Spleen (tissue), 7 donors: ENCODE measurements at regions not wholly inside any gene's neighbourhood (a gene's known extent, or its start where the extent isn't known, plus 50 kb on each side); places are given as distances from the start of the nearest gene placed in this dataset.

ENCODE experiments used
- CTCF ChIP-seq, 11 experiments: fragments of 200-600 bp in 7 of 11; fragments of 450-650 bp in 4 of 11; sonication (generic) in 4 of 11; IDR thresholded peaks in 8 of 11; conservative IDR thresholded peaks in 3 of 11; 1 replicate in 7 of 11; 2 replicates in 4 of 11; pipeline versions ENCODE4 v1.4.0 to v1.8.0; 2016 to 2021; ENCODE audit warnings: antibody characterized with exemption in 11 of 11, inconsistent platforms in 4 of 11, mild to moderate bottlenecking in 1 of 11
- POLR2A ChIP-seq, 3 donors: fragments of 450-650 bp; IDR thresholded peaks; one replicate each; pipeline ENCODE4 v1.5.1; 2017; ENCODE audit warnings: antibody characterized with exemption in 3 of 3, mild to moderate bottlenecking in 1 of 3
- donor health status: DM: no; HTN: no; CAD: no; lungs with moderate emphysema.
- donor health status: DM: no; HTN: no; CAD: no.
- donor health status: DM: no; HTN: no; CAD: no.

- TF ChIP-seq CTCF (IDR thresholded peaks at IDR 0.05 in 8 of 11, conservative IDR thresholded peaks at IDR 0.05 in 3 of 11) (no peak), POLR2A (IDR thresholded peaks at IDR 0.05) (no peak)
Observed at GRCh38 chr4:23483320-23483960, 406.4 kb downstream of the PPARGC1A start.
